ENCODE measurements at regions not wholly inside any gene's neighbourhood (a gene's known extent, or its start where the extent isn't known, plus 50 kb on each side); places are given as distances from the start of the nearest gene placed in this dataset.

- no peak for TF ChIP-seq EGR1 (IDR thresholded peaks at IDR 0.05; ENCODE audit: borderline replicate concordance, low read depth, low read length)
- no peak for TF ChIP-seq JUND (IDR thresholded peaks at IDR 0.05; ENCODE audit: low read length)
- no peak for TF ChIP-seq YY1 (IDR thresholded peaks at IDR 0.05; ENCODE audit: low read depth, low read length)
- no peak for TF ChIP-seq CTCF (IDR thresholded peaks at IDR 0.05; ENCODE audit: control extremely low read depth in 1 of 3, insufficient read depth in 1 of 3, low read depth in 1 of 3, low read length in 3 of 3)
- no peak for TF ChIP-seq GABPA (IDR thresholded peaks at IDR 0.05; ENCODE audit: borderline replicate concordance, insufficient read depth, low read length)
These were observed 126.9 kb downstream of the SOX11 start for GRCh38 chr2:5818961-5819600.

Data from H1 (cell line).